Amniotic epithelial cell (primary cell): ENCODE measurements at regions not wholly inside any gene's neighbourhood (a gene's known extent, or its start where the extent isn't known, plus 50 kb on each side); places are given as distances from the start of the nearest gene placed in this dataset.

Source experiments
- DNase-seq: peaks from one replicate; pipeline ENCODE4 v3.0.0-alpha.2; 2010; ENCODE audit warnings: low read depth

- DNase-seq: no peak
Measured at GRCh38 chr2:194260185-194260584, 1396.8 kb upstream of the SLC39A10 start.

- no peak for DNase-seq
Measured at GRCh38 chr2:194257095-194257494, 1399.9 kb upstream of the SLC39A10 start.

GRCh38 chr2:194253528-194254259, 1403.3 kb upstream of the SLC39A10 start:
- no peak for DNase-seq

DNA sequence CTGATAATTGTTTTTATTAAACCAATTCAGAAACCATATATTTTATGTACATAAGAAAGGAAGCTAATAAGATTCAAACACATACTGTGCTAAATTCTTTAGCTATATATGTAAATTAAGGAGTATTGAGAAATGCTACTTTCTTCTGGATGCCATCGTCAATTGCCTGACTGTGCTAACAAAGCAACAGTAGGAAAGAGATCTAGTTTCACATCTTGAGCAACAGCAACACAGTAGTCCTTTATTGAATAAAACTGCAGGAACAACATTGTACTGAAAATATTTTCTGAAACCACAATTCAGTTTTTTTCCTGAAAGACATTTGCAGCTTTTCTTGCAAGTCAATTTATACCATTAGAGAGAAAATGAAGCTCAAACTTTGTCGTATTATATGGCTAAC, 1404.9 kb upstream of the SLC39A10 start:
- DNase-seq: no peak

GRCh38 chr2:194232600-194232999, 1424.4 kb upstream of the SLC39A10 start:
- no peak for DNase-seq

DNA sequence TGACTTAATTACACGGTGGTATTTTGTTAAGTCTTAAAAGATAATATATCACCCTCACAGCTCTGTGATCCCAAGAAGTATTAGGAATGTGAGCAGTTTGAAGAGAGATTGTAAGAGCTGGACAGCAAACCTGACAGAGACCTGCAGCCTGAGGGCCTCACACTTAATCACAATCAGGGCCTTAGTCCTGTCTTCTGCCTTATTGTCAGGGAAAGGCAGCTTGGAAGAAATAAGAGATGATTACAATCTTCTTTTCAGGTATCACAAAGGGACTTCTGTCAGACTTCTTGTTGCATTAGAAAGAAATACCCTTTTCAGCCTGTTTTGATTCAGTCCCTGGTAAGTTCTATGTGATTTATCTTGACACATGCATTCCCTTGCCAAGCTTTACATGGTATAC, 1433.8 kb upstream of the SLC39A10 start:
- no peak for DNase-seq

- DNase-seq: no peak
Measured at GRCh38 chr2:194214192-194214591, 1442.8 kb upstream of the SLC39A10 start.

DNA sequence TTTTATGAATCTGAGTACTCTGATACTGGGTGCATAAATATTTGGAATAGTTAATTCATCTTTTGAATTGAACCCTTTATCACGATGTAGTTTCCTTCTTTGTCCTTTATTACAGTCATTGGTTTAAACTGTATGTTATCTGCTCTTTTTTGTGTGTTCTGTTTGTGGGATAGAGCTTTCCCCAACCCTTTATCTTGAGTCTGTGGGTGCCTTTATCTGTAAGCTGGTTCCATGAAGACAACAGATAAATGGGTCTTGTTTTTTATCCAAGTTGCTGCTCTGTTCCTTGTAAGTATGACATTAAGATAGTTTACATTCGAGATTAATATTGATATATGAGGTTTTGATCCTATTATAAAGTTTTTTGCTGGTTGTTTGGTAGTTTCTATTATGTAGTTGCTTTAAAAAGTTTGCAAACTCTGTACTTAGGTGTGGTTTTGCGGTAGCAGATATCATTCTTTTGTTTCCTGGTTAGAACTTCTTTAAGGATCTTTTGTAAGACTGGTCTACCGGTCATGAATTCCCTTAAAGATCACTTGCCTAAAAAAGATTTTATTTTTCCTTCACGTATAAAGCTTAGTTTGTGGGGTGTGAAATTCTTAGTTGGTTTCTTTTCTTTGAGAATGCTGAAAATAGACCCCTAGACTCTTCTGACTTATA, 1451.3 kb upstream of the SLC39A10 start:
- DNase-seq: no peak

DNA sequence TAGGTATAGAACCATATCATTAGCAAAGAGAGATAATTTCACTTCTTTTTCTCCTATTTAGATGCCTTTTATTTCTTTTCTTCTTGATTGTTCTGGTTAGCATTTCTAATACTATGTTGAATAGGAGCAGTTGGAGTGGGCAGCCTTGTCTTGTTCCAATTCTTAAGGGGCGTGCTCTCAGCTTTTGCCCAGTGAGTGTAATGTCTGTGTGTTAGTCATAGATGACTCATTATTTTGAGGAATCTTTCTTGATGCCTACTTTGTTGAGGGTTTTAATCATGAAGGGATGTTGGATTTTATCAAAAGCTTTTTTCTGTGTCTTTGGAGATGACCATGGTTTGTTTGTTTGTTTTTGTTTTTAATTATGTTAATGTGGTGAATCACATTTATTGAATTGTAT, 1453.1 kb upstream of the SLC39A10 start:
- DNase-seq: no peak

DNA sequence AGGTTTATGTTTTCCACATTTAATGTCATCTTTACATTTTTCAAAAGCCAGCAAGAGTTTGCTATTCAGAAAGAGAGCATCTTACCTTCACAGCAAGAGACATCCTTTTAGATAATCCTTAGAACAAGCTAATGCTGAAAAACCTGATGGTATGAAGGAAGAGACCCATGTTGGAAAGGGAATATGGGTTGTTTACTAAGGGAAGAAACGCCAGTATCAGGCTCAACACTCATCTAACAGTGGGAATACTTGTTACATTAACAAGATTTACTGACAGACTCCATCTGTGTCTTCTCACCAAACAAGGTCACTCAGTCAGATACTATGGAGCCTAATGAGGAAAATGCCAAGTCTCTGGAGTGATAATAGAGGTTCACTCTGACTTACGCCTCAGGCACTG, 1474.1 kb upstream of the SLC39A10 start:
- DNase-seq: no peak

DNA sequence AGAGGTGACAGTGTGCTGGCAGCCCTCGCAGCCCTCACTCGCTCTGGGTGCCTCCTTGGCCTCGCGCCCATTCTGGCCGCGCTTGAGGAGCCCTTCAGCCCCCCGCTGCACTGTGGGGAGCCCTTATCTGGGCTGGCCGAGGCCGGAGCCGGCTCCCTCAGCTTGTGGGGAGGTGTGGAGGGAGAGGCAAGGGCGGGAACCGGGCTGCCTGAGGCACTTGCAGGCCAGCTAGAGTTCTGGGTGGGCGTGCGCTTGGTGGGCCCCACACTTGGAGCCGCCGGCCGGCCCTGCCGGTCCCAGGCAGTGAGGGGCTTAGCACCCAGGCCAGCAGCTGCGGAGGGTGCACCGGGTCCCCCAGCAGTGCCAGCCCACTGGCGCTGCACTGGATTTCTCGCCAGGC, 1480.9 kb upstream of the SLC39A10 start:
- no peak for DNase-seq

DNA sequence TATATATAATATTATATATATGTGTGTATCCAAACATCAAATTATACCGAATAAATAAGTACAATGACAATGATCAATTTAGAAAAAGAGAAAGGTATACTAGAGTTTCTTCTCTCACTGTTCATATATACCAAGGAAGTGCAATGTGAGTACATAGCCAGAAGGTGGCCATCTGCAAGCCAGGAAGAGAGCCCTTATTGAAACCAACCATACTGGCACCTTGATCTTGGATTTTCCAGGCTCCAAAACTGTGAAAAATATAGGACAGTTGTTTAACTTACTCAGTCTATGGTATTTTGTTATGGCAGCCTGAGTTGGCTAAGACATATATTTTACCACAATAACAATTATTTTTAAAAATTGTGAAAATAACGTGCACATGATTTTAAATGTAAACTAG, 1490.2 kb upstream of the SLC39A10 start:
- peak; percentile 8 for DNase-seq

- no peak for DNase-seq
Measured at GRCh38 chr2:194155431-194155830, 1501.6 kb upstream of the SLC39A10 start.

DNA sequence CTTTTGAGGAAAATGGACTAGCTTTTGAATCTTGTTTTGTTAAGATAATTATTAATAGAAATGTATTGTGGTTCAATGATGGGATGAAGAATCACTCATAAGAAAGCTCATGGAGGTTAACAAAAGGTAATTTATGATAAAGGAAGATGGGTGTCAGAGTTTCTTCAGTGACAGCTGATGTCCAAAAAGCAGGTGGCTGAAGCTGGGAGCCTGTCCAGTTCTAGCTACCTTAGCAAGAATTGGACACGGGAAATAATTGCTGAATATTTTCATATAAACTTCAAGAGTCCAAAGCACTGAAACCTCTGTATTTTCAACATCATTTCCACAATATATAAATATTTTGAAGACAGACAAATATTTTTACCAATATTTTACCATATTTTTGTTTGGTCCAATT, 1505.8 kb upstream of the SLC39A10 start:
- no peak for DNase-seq

DNA sequence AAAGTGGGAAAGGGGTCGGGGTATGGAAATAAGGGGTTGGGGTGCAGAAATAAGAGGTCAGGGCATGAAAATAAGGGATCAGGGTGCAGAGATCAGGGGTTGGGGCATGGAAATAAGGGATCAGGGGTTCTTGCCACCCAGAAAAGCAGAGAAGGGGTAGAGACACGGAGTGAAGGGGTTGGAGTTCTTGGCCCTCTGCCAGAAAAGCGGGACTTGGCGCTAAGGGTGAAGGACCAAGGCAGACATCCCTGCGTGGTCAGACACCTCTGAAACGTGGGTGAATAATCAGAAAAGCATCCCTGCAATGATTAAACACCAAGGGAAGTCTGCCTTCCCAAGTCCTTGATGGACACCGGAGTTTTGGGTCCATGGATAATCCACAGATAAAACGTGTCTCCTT, 1521.6 kb upstream of the SLC39A10 start:
- DNase-seq: no peak

DNA sequence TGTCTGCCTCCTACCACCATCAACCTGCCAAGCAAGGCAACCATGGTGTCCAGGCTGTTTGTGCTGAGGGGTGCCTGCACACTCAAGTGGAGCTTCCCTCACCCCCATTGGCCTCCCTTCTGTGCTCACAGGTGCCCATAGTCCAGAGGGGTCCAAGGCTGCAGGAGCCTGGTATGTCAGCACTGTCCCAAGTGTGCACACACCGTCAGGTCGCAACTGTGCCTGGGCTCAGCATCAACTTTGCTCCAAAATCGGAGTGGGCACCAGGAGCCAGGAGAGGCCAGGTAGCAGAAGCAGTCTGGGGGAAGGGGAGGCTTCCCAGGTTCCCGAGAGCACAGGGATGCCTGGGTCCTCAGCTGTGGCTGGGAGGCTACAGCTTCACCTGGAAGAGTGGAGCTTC, 1528.2 kb upstream of the SLC39A10 start:
- no peak for DNase-seq

GRCh38 chr2:194126418-194126817, 1530.6 kb upstream of the SLC39A10 start:
- no peak for DNase-seq

- no peak for DNase-seq
Measured at GRCh38 chr2:194116861-194117260, 1540.2 kb upstream of the SLC39A10 start.

GRCh38 chr2:194105358-194105757, 1551.7 kb upstream of the SLC39A10 start:
- DNase-seq: no peak

DNA sequence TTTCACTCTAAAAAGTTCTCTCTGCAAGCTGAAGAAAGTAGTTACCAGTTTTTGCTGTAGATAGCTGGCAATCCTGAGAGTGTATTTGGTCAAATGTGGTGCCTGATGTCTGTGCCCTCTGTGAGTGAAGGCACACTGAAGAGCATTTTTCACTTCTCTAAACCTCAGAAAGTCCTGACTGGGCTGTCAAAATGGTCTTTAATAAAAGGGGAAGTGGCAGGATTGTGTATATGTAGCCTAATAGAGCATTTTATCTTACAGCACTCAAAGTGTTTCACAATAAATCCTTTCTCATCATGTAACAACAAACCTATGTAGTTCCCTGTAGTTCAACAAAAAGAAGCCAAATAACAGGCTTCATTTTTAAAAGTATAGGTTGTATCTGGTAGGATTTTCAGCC, 1552.3 kb upstream of the SLC39A10 start:
- no peak for DNase-seq

DNA sequence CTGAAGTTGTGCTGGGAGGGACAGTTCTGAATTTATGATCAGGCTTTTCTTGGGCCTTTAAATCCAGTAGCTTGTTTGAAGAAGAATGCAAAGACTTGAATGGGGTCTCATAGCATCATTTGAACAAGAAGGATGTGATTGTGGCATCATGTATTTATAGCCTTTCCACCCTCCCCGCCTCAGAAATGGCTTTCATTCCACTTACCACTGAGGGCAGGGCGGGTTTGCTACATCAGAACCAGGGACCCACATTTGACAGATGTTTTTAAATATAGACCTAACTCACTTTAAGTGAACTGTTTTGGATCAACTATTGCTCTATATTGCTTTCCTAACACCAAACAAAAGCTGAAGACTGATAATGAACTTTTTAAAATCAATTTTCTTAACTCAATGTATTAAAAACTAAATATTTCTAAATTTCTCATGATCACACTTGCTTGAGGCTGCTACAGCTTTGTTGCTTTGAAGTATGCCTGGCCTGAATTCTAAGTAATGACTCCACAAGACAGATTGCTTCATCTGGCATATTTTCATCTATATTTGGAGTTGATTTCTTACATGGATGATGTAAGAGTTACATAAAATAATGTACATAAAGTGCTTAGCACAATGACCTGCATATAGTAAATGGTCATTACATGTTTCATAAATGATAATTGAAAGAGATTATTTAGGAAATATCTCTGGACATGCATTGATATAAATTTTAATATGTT, 1552.9 kb upstream of the SLC39A10 start:
- no peak for DNase-seq

DNA sequence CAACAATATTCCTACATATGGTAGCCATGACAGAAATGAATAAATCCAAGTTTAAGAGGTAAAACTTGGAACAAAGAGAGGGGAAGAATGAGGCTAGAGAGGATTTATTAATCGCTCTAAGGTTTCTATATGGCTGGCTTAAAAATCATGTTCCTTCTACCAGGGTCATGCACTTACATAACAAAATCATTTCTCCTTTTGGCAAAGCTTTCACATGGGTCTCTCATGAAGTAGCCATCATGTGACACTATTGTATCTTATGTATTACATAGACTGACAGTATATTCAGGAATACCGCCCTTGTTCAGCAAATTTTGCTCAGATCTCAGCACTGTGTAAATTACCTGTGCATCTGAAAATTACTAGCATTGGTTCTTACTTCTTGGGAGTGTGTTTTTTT, 1554.5 kb upstream of the SLC39A10 start:
- no peak for DNase-seq

DNA sequence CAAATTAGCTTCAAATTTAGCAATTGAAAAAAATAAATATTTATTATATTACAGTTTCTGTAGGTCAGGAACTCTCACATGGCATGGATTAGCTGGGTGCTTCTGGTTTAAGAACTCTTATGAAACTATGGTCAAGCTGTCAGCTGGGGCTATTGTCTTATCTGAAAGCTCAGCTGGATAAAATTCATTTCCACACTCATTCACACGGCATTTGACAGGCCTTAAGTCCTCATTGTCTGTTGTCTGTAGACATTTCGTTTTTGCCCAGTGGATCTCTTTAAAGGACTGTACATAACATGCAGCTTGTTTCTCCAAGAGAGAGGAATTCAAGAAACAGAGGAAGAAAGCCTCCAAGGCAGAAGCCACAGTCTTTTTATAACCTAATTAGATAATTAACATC, 1556.8 kb upstream of the SLC39A10 start:
- DNase-seq: no peak
